ENCODE measurements at regions not wholly inside any gene's neighbourhood (a gene's known extent, or its start where the extent isn't known, plus 50 kb on each side); places are given as distances from the start of the nearest gene placed in this dataset.

- no peak for TF ChIP-seq CTCF (IDR thresholded peaks at IDR 0.05)
- no peak for TF ChIP-seq POLR2A (IDR thresholded peaks at IDR 0.05)
Observed at GRCh38 chr16:76653390-76654026, 376.3 kb downstream of the CNTNAP4 start.

Data from stomach (tissue), 4 donors.